Nephron progenitor cell (in vitro differentiated cells): ENCODE measurements at regions not wholly inside any gene's neighbourhood (a gene's known extent, or its start where the extent isn't known, plus 50 kb on each side); places are given as distances from the start of the nearest gene placed in this dataset.

Experiments
- DNase-seq: peaks from one replicate; pipeline ENCODE4 v3.0.0; 2021
- H3K27ac Mint-ChIP-seq: 2 replicates; pipeline ENCODE4 v1.8.0; 2021; ENCODE audit warnings: mild to moderate bottlenecking, moderate library complexity, mixed read lengths
- H3K27me3 Mint-ChIP-seq: 2 replicates; pipeline ENCODE4 v1.8.0; 2021; ENCODE audit warnings: mild to moderate bottlenecking, low read depth, mixed read lengths; ENCODE audit not compliant: poor library complexity
- H3K36me3 Mint-ChIP-seq: 2 replicates; pipeline ENCODE4 v1.8.0; 2021; ENCODE audit warnings: low read depth, mixed read lengths
- H3K4me1 Mint-ChIP-seq: 2 replicates; pipeline ENCODE4 v1.8.0; 2021; ENCODE audit warnings: mixed read lengths
- H3K4me3 Mint-ChIP-seq: 2 replicates; pipeline ENCODE4 v1.8.0; 2021; ENCODE audit warnings: mild to moderate bottlenecking, moderate library complexity, mixed read lengths
- H3K9me3 Mint-ChIP-seq: 2 replicates; pipeline ENCODE4 v1.8.0; 2021; ENCODE audit warnings: mild to moderate bottlenecking, moderate library complexity, mixed read lengths
- CTCF ChIP-seq: fragments of 200-600 bp; sonication (generic); IDR thresholded peaks from 2 replicates; pipeline ENCODE4 v1.5.0; 2021; ENCODE audit warnings: antibody characterized with exemption

DNA sequence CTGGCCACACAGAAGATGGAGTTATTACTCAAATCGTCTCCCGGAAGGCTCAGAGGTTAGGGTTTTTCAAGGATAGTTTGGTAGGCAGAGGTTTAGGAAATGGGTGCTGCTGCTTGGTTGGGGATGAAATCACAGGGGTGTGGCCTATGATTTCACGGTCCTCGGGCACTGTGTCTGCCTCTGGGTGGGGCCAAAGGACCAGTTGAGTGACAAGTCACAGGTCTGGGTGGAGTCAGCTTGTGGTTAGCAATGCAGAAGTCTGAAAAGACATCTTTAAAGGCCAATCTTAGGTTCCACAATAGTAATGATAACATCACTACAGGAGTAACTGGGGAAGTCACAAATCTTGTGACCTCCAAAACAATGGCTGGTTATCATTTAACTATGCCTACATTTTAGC, 387.8 kb downstream of the ZNF521 start:
- Mint-ChIP-seq H3K4me1 (peaks cover 5% of the 10 kb centered on the region), H3K4me3 (no peak overlapping the region), H3K36me3 (no peaks in the 10 kb centered on the region), H3K27ac (no peak overlapping the region), H3K9me3 (peaks cover 18% of the 10 kb centered on the region), H3K27me3 (no peaks in the 10 kb centered on the region)
- no peak for TF ChIP-seq CTCF
- DNase-seq: no peak

GRCh38 chr18:24968238-24968775, 383.7 kb downstream of the ZNF521 start:
- Mint-ChIP-seq H3K4me1 (no peaks in the 10 kb centered on the region), H3K27ac (no peak overlapping the region), H3K9me3 (peaks cover 20% of the 10 kb centered on the region), H3K36me3 (peaks cover 5% of the 10 kb centered on the region), H3K4me3 (no peak overlapping the region), H3K27me3 (no peaks in the 10 kb centered on the region)
- DNase-seq: no peak
- TF ChIP-seq CTCF: no peak

DNA sequence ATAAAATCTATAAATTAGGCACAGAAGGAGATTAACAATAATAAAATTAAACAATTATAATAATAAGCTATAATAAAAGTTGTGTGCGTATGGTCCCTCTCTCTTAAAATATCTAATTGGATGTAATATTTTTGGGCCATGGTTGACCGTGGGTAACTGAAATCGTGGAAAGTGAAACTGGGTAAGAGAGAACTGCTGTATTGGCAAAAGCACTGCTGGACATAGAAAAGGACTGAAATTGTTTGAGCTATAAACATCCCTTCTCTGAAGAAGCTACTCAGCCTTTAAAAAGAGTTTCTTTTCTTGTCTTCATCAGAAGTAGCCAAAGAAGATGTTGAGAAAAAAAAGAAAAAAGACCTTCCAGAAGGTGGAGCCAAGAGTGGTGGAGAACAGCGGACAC, 379.4 kb downstream of the ZNF521 start:
- peaks cover 5% of the 10 kb centered on the region for H3K27me3 Mint-ChIP-seq
- peaks cover 15% of the 10 kb centered on the region for H3K4me1 Mint-ChIP-seq
- peaks cover 7% of the 10 kb centered on the region for H3K9me3 Mint-ChIP-seq
- H3K36me3 Mint-ChIP-seq: peaks cover 5% of the 10 kb centered on the region
- no peak overlapping the region for H3K4me3 Mint-ChIP-seq
- no peak for DNase-seq
- no peak overlapping the region for H3K27ac Mint-ChIP-seq
- TF ChIP-seq CTCF: no peak

- H3K36me3 Mint-ChIP-seq: peaks cover 5% of the 10 kb centered on the region
- peaks cover 5% of the 10 kb centered on the region for H3K27me3 Mint-ChIP-seq
- peaks cover 23% of the 10 kb centered on the region for H3K4me1 Mint-ChIP-seq
- no peaks in the 10 kb centered on the region for H3K9me3 Mint-ChIP-seq
- no peak overlapping the region for H3K27ac Mint-ChIP-seq
- DNase-seq: no peak
- no peak overlapping the region for H3K4me3 Mint-ChIP-seq
- TF ChIP-seq CTCF: no peak
Observed at GRCh38 chr18:24974431-24974830, 377.5 kb downstream of the ZNF521 start.

- no peak overlapping the region for H3K4me3 Mint-ChIP-seq
- no peaks in the 10 kb centered on the region for H3K9me3 Mint-ChIP-seq
- H3K27me3 Mint-ChIP-seq: peaks cover 10% of the 10 kb centered on the region
- H3K4me1 Mint-ChIP-seq: peaks cover 30% of the 10 kb centered on the region
- TF ChIP-seq CTCF: no peak
- no peak for DNase-seq
- H3K36me3 Mint-ChIP-seq: peaks cover 5% of the 10 kb centered on the region
- no peak overlapping the region for H3K27ac Mint-ChIP-seq
Observed at GRCh38 chr18:24975496-24976372, 376.2 kb downstream of the ZNF521 start.

DNA sequence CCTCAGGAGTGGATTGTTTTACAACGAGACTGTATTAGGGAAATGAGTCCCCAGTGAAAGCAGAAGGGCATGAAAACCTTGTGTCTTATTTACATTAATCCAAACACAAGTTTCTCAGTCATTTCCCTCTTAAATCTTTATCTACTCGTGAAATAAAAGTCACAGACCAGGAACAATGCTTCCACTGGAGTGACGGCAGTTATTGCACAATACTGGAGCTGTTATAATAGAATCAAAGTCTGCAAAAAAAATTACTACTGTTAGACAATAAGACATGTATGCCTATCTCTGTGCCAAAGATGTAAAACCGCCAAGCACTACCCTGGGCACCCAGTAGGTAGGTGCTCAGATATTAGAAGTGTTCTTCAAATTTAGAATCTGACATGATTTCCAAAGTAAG, 375.5 kb downstream of the ZNF521 start:
- H3K36me3 Mint-ChIP-seq: peaks cover 1% of the 10 kb centered on the region
- no peak for DNase-seq
- no peak overlapping the region for H3K27ac Mint-ChIP-seq
- no peak overlapping the region for H3K4me3 Mint-ChIP-seq
- H3K27me3 Mint-ChIP-seq: peaks cover 10% of the 10 kb centered on the region
- TF ChIP-seq CTCF: no peak
- H3K9me3 Mint-ChIP-seq: no peaks in the 10 kb centered on the region
- peaks cover 36% of the 10 kb centered on the region for H3K4me1 Mint-ChIP-seq
